Activated CD8-positive, alpha-beta T cell treated with anti-CD3 and anti-CD28 coated beads for 36 hours (primary cell): ENCODE measurements at regions not wholly inside any gene's neighbourhood (a gene's known extent, or its start where the extent isn't known, plus 50 kb on each side); places are given as distances from the start of the nearest gene placed in this dataset.
"Not testable (repeated sequence)": the region's sequence is repeated elsewhere in the genome, so short reads cannot be mapped to it uniquely, and the experiment has no call there.

Experiments
- ATAC-seq: fragments of 200-7000 bp; cut with Tn5 transposase; one replicate; pipeline ENCODE4 v1.10.0; 2021; ENCODE audit warnings: mild to moderate bottlenecking, moderate library complexity
- CTCF ChIA-PET: fragments of 350-600 bp; sonication (Branson Sonifier 250); formaldehyde crosslinking; loops from one replicate; lab custom pipeline; 2021; ENCODE audit warnings: antibody characterized with exemption; lab: Charles Lee
- POLR2A ChIA-PET: fragments of 350-600 bp; sonication (Branson Sonifier 250); formaldehyde crosslinking; loops from one replicate; lab custom pipeline; 2021; ENCODE audit warnings: antibody characterized with exemption; lab: Charles Lee
- DNase-seq: peaks from one replicate; pipeline ENCODE4 v3.0.0-alpha.2; 2020
- H3K27ac Mint-ChIP-seq: one replicate; pipeline ENCODE4 v1.8.0; 2021; ENCODE audit warnings: mild to moderate bottlenecking, mixed read lengths
- H3K27me3 Mint-ChIP-seq: one replicate; pipeline ENCODE4 v1.8.0; 2021; ENCODE audit warnings: mixed read lengths
- H3K36me3 Mint-ChIP-seq: one replicate; pipeline ENCODE4 v1.8.0; 2021; ENCODE audit warnings: low read depth, mixed read lengths
- H3K4me1 Mint-ChIP-seq: one replicate; pipeline ENCODE4 v1.8.0; 2021; ENCODE audit warnings: low read depth, mixed read lengths
- H3K4me3 Mint-ChIP-seq: one replicate; pipeline ENCODE4 v1.8.0; 2021; ENCODE audit warnings: mild to moderate bottlenecking, moderate library complexity, mixed read lengths
- H3K9me3 Mint-ChIP-seq: one replicate; pipeline ENCODE4 v1.8.0; 2021; ENCODE audit warnings: mixed read lengths
- intact Hi-C: fragments of 100-400 bp; cut with micrococcal nuclease; formaldehyde crosslinking; loops from one replicate; pipeline ENCODE4 v1.10.0; 2022
- TF ChIP-seq, protein P1 (sequence below): fragments of 200-600 bp; IDR thresholded peaks from one replicate; pipeline ENCODE4 v1.8.0; 2022; ENCODE audit warnings: antibody characterized with exemption, mild to moderate bottlenecking

DNA sequence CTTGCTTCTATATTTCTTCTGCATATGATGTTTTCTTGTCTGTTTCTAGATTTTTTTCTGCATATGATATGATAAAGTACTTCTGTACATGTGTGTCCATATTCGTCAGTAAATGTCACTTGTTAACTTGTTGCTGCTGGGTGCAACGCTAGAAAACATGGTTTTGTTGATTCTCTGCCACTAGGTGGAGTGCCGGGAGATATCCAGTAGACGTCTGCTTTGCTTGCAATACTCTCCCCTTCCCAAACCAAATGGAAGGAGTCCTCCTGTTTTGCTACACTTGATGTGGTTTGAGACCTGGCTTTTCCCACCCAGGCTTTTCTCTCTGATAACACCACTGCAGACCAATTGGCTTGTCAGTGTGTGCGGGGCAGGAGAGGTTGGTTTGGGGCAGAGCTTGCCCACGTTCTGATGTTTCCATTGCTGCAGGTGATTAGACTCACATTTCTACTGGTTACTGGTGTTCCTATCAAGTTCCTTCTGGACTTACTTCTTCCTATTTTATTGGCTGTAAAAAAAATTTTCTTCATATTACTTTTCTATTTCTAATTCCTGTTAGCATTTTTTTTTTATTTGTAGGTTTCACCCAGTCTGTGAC, 900.0 kb upstream of the CDH10 start:
- ATAC-seq (no peak), DNase-seq (peak; percentile 7)
- no peaks in the 10 kb centered on the region for H3K4me1 Mint-ChIP-seq
- H3K27me3 Mint-ChIP-seq: no peaks in the 10 kb centered on the region
- H3K4me3 Mint-ChIP-seq: no peak overlapping the region
- TF ChIP-seq, protein P1, sequence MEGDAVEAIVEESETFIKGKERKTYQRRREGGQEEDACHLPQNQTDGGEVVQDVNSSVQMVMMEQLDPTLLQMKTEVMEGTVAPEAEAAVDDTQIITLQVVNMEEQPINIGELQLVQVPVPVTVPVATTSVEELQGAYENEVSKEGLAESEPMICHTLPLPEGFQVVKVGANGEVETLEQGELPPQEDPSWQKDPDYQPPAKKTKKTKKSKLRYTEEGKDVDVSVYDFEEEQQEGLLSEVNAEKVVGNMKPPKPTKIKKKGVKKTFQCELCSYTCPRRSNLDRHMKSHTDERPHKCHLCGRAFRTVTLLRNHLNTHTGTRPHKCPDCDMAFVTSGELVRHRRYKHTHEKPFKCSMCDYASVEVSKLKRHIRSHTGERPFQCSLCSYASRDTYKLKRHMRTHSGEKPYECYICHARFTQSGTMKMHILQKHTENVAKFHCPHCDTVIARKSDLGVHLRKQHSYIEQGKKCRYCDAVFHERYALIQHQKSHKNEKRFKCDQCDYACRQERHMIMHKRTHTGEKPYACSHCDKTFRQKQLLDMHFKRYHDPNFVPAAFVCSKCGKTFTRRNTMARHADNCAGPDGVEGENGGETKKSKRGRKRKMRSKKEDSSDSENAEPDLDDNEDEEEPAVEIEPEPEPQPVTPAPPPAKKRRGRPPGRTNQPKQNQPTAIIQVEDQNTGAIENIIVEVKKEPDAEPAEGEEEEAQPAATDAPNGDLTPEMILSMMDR: peak; percentile 29
- CTCF ChIA-PET: no interaction called here
- no peak overlapping the region for H3K27ac Mint-ChIP-seq
- H3K9me3 Mint-ChIP-seq: peaks cover 12% of the 10 kb centered on the region
- H3K36me3 Mint-ChIP-seq: no peaks in the 10 kb centered on the region
- intact Hi-C loops: no loop called here
- POLR2A ChIA-PET: no interaction called here

- ATAC-seq: no peak
- H3K9me3 Mint-ChIP-seq: peaks cover 13% of the 10 kb centered on the region
- intact Hi-C loops: no loop called here
- H3K27ac Mint-ChIP-seq: no peak overlapping the region
- ChIA-PET POLR2A (no interaction called here), CTCF (no interaction called here)
- TF ChIP-seq, protein P1: no peak
- H3K4me1 Mint-ChIP-seq: no peaks in the 10 kb centered on the region
- H3K27me3 Mint-ChIP-seq: no peaks in the 10 kb centered on the region
- H3K4me3 Mint-ChIP-seq: no peak overlapping the region
- H3K36me3 Mint-ChIP-seq: no peaks in the 10 kb centered on the region
- DNase-seq: no peak
These were observed 895.9 kb upstream of the CDH10 start for GRCh38 chr5:25540628-25541027.

DNA sequence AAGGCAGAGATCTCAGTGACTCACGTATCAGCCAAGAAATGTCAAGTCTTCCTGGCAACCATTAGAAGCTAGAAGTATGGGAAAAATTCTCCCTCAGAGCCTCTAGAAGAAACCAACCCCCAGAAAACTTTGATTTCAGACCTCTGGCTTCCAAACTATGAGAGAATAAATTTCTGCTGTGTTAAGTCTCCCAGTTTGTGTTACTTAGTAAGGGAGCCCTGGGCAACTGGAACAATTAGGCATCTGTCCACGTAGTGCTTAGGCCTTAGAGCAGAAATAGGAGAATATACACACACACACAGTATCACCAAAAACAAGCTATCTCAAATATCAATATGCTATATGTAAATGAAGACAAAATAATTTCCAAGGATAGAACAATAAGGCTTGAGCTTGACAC, 894.8 kb upstream of the CDH10 start:
- DNase-seq: no peak
- TF ChIP-seq, protein P1: no peak
- Mint-ChIP-seq H3K27ac (no peak overlapping the region), H3K36me3 (no peaks in the 10 kb centered on the region), H3K9me3 (peaks cover 9% of the 10 kb centered on the region), H3K4me1 (no peaks in the 10 kb centered on the region), H3K27me3 (no peaks in the 10 kb centered on the region), H3K4me3 (no peak overlapping the region)
- ChIA-PET CTCF (no interaction called here), POLR2A (no interaction called here)
- intact Hi-C loops: no loop called here
- ATAC-seq: no peak

DNA sequence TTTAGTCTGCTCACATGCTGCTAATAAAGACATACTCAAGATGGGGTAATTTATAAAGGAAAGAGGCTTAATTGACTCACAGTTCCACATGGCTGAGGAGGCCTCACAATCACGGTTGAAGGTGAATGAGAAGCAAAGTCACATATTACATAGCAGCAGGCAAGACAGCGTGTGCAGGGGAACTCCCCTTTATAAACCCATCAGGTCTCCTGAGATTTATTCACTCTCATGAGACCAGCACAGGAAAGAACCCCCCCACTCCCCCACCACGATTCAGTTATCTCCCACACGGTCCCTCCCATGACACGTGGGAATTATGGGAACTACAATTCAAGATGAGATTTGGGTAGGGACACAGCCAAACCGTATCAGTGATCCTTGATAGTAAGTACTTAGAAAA, 891.7 kb upstream of the CDH10 start:
- H3K36me3 Mint-ChIP-seq, DNase-seq, H3K9me3 Mint-ChIP-seq, intact Hi-C loops, H3K27ac Mint-ChIP-seq, H3K4me1 Mint-ChIP-seq, CTCF ChIA-PET, H3K4me3 Mint-ChIP-seq, POLR2A ChIA-PET, H3K27me3 Mint-ChIP-seq, ATAC-seq: not testable (repeated sequence)

DNA sequence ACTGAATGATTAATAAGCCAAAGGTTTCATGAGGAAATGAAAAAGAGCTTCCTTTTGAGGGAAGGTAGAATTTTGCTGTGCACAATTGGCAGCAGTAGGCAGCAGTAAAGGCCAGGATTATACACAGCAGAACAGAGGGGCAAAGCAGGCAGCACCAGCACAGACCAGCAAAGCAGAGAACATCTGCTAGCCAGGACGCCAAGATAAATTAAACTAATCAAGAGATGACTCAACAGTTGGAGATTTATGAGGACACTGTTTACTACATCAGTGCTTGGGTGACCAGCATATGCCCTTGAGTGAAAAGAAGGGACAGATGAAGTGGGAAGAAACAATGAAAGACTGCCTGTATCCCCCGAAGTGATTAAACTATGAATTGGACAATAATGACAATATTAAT, 871.4 kb upstream of the CDH10 start:
- no peak overlapping the region for H3K4me3 Mint-ChIP-seq
- no peaks in the 10 kb centered on the region for H3K27me3 Mint-ChIP-seq
- peaks cover 23% of the 10 kb centered on the region for H3K9me3 Mint-ChIP-seq
- ATAC-seq: no peak
- DNase-seq: no peak
- H3K36me3 Mint-ChIP-seq: no peaks in the 10 kb centered on the region
- H3K4me1 Mint-ChIP-seq: no peaks in the 10 kb centered on the region
- intact Hi-C loops: no loop called here
- H3K27ac Mint-ChIP-seq: no peak overlapping the region
- TF ChIP-seq, protein P1: no peak
- ChIA-PET POLR2A (interaction anchor here (0.7 kb wide), 1 partner anchor 9 kb away, joined by 3 read pairs; no protein-coding TSS in a partner anchor), CTCF (no interaction called here)
